ENCODE measurements at regions not wholly inside any gene's neighbourhood (a gene's known extent, or its start where the extent isn't known, plus 50 kb on each side); places are given as distances from the start of the nearest gene placed in this dataset.
A peak's percentile ranks its signal among the peaks of the same experiment; 100 is the strongest.

- intact Hi-C loops (cut with micrococcal nuclease), result no loop called here
- Mint-ChIP-seq H3K27ac (no peak overlapping the region), H3K4me1 (no peaks in the 10 kb centered on the region), H3K27me3 (peaks cover 24% of the 10 kb centered on the region), H3K4me3 (no peak overlapping the region), H3K9me3 (ENCODE audit: insufficient read depth) (no peaks in the 10 kb centered on the region)
- POLR2A ChIA-PET, result no interaction called here
- H3K36me3 ChIP-seq (replicated peaks in 1 of 2; ENCODE audit: control extremely low read depth in 1 of 2, control insufficient read depth in 1 of 2, extremely low read depth in 1 of 2, insufficient read depth in 2 of 2, low read length in 1 of 2), result no peaks in the 10 kb centered on the region
- H3K9me3 ChIP-seq (ENCODE audit: control extremely low read depth in 1 of 3, control insufficient read depth in 2 of 3, insufficient read depth in 1 of 3, low read length in 2 of 3), result no peaks in the 10 kb centered on the region
- peaks cover 0 to 4% of the 10 kb centered on the region in 2 donors for H3K4me1 ChIP-seq (ENCODE audit: control insufficient read depth in 2 of 2, insufficient read depth in 2 of 2, low read length in 2 of 2)
- 80% methylated on average over 2 of the region's 4 CpGs for WGBS (ENCODE audit: insufficient coverage)
- CTCF ChIA-PET, result no interaction called here
- no peaks in the 10 kb centered on the region for H3K79me2 ChIP-seq (ENCODE audit: control insufficient read depth, insufficient read depth, low read length)
- H3K4me3 ChIP-seq (ENCODE audit: control extremely low read depth in 1 of 5, extremely low read depth in 1 of 5, insufficient read depth in 1 of 5, low read depth in 2 of 5, low read length in 4 of 5), result no peak overlapping the region
- H3K27ac ChIP-seq (ENCODE audit: low read length in 2 of 2), result no peak overlapping the region
- DNase-seq (no peak), ATAC-seq (ENCODE audit: low read depth) (no peak)
- no peaks in the 10 kb centered on the region for H3K27me3 ChIP-seq (replicated peaks in 1 of 4; ENCODE audit: control extremely low read depth in 1 of 4, control insufficient read depth in 3 of 4, insufficient read depth in 4 of 4, low read length in 3 of 4)
- no peaks in the 10 kb centered on the region for H4K20me1 ChIP-seq (ENCODE audit: control insufficient read depth, insufficient read depth, low read length, poor library complexity, severe bottlenecking)
- no peak overlapping the region for H2AFZ ChIP-seq (ENCODE audit: insufficient read depth, low read depth, low read length, poor library complexity, severe bottlenecking)
- H3K4me2 ChIP-seq (replicated peaks; ENCODE audit: low read depth, low read length, poor library complexity, severe bottlenecking), result no peak overlapping the region
- TF ChIP-seq EZH2 (IDR thresholded peaks at IDR 0.05; ENCODE audit: borderline replicate concordance, insufficient read depth, low read depth, low read length, poor library complexity, severe bottlenecking), result no peak
- TF ChIP-seq, protein P1, sequence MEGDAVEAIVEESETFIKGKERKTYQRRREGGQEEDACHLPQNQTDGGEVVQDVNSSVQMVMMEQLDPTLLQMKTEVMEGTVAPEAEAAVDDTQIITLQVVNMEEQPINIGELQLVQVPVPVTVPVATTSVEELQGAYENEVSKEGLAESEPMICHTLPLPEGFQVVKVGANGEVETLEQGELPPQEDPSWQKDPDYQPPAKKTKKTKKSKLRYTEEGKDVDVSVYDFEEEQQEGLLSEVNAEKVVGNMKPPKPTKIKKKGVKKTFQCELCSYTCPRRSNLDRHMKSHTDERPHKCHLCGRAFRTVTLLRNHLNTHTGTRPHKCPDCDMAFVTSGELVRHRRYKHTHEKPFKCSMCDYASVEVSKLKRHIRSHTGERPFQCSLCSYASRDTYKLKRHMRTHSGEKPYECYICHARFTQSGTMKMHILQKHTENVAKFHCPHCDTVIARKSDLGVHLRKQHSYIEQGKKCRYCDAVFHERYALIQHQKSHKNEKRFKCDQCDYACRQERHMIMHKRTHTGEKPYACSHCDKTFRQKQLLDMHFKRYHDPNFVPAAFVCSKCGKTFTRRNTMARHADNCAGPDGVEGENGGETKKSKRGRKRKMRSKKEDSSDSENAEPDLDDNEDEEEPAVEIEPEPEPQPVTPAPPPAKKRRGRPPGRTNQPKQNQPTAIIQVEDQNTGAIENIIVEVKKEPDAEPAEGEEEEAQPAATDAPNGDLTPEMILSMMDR (IDR thresholded peaks at IDR 0.05), result no peak
- H3K9ac ChIP-seq (ENCODE audit: low read length), result no peak overlapping the region
Observed at GRCh38 chr5:152464048-152464447, 59.0 kb upstream of the NMUR2 start.

- intact Hi-C loops (cut with micrococcal nuclease), result no loop called here
- Mint-ChIP-seq H3K27ac (peak overlapping the region; percentile 38), H3K4me3 (no peak overlapping the region), H3K27me3 (peaks cover 25% of the 10 kb centered on the region), H3K4me1 (no peaks in the 10 kb centered on the region), H3K9me3 (ENCODE audit: insufficient read depth) (no peaks in the 10 kb centered on the region)
- CTCF ChIA-PET, result no interaction called here
- DNase-seq (no peak), ATAC-seq (ENCODE audit: low read depth) (no peak)
- Histone ChIP-seq H3K79me2 (ENCODE audit: control insufficient read depth, insufficient read depth, low read length) (no peaks in the 10 kb centered on the region), H2AFZ (ENCODE audit: insufficient read depth, low read depth, low read length, poor library complexity, severe bottlenecking) (no peak overlapping the region), H3K9ac (ENCODE audit: low read length) (no peak overlapping the region), H4K20me1 (ENCODE audit: control insufficient read depth, insufficient read depth, low read length, poor library complexity, severe bottlenecking) (no peaks in the 10 kb centered on the region), H3K4me2 (replicated peaks; ENCODE audit: low read depth, low read length, poor library complexity, severe bottlenecking) (no peak overlapping the region), H3K36me3 (replicated peaks in 1 of 2; ENCODE audit: control extremely low read depth in 1 of 2, control insufficient read depth in 1 of 2, extremely low read depth in 1 of 2, insufficient read depth in 2 of 2, low read length in 1 of 2) (no peaks in the 10 kb centered on the region), H3K4me3 (ENCODE audit: control extremely low read depth in 1 of 5, extremely low read depth in 1 of 5, insufficient read depth in 1 of 5, low read depth in 2 of 5, low read length in 4 of 5) (no peak overlapping the region), H3K27ac (ENCODE audit: low read length in 2 of 2) (no peak overlapping the region), H3K4me1 (ENCODE audit: control insufficient read depth in 2 of 2, insufficient read depth in 2 of 2, low read length in 2 of 2) (peaks cover 0 to 4% of the 10 kb centered on the region in 2 donors), H3K9me3 (ENCODE audit: control extremely low read depth in 1 of 3, control insufficient read depth in 2 of 3, insufficient read depth in 1 of 3, low read length in 2 of 3) (no peaks in the 10 kb centered on the region), H3K27me3 (replicated peaks in 1 of 4; ENCODE audit: control extremely low read depth in 1 of 4, control insufficient read depth in 3 of 4, insufficient read depth in 4 of 4, low read length in 3 of 4) (no peaks in the 10 kb centered on the region)
- POLR2A ChIA-PET, result no interaction called here
- TF ChIP-seq, protein P1 (IDR thresholded peaks at IDR 0.05), result no peak
- no peak for TF ChIP-seq EZH2 (IDR thresholded peaks at IDR 0.05; ENCODE audit: borderline replicate concordance, insufficient read depth, low read depth, low read length, poor library complexity, severe bottlenecking)
Observed at GRCh38 chr5:152465140-152465539, 60.1 kb upstream of the NMUR2 start.
